Parathyroid adenoma (tissue), 2 donors: ENCODE measurements at regions not wholly inside any gene's neighbourhood (a gene's known extent, or its start where the extent isn't known, plus 50 kb on each side); places are given as distances from the start of the nearest gene placed in this dataset.

Experiments used
- H2AFZ ChIP-seq: fragments of 300-600 bp; sonication (generic); one replicate; pipeline ENCODE4 v1.7.0; 2017; ENCODE audit warnings: antibody characterized with exemption, mild to moderate bottlenecking
- H3K27ac ChIP-seq: fragments of 300-600 bp; sonication (generic); one replicate; pipeline ENCODE4 v1.7.0; 2017
- H3K27me3 ChIP-seq: fragments of 300-600 bp; sonication (generic); one replicate; pipeline ENCODE4 v1.7.0; 2017; ENCODE audit warnings: low read length; ENCODE audit not compliant: control insufficient read depth, insufficient read depth
- H3K36me3 ChIP-seq: fragments of 300-600 bp; sonication (generic); one replicate; pipeline ENCODE4 v1.7.0; 2017; ENCODE audit warnings: low read length; ENCODE audit not compliant: control insufficient read depth, insufficient read depth
- H3K4me1 ChIP-seq: fragments of 300-600 bp; sonication (generic); one replicate; pipeline ENCODE4 v1.7.0; 2017; ENCODE audit warnings: control low read depth
- H3K4me2 ChIP-seq: fragments of 300-600 bp; sonication (generic); one replicate; pipeline ENCODE4 v1.7.0; 2017; ENCODE audit warnings: low read length
- H3K4me3 ChIP-seq: fragments of 300-600 bp; sonication (generic); one replicate; pipeline ENCODE4 v1.7.0; 2017; ENCODE audit warnings: low read depth, low read length
- H3K79me2 ChIP-seq: fragments of 300-600 bp; sonication (generic); one replicate; pipeline ENCODE4 v1.7.0; 2017; ENCODE audit warnings: control low read depth
- H3K9ac ChIP-seq: fragments of 300-600 bp; sonication (generic); one replicate; pipeline ENCODE4 v1.7.0; 2017; ENCODE audit warnings: mild to moderate bottlenecking
- H3K9me3 ChIP-seq: fragments of 300-600 bp; sonication (generic); one replicate; pipeline ENCODE4 v1.7.0; 2017; ENCODE audit warnings: low read length; ENCODE audit not compliant: control insufficient read depth
- TF ChIP-seq, protein P1 (sequence below): fragments of 300-600 bp; sonication (generic); IDR thresholded peaks from one replicate; pipeline ENCODE4 v1.7.0; 2017; ENCODE audit warnings: antibody characterized with exemption, mild to moderate bottlenecking
- donor health status: primary hyperparathyroidism.

DNA sequence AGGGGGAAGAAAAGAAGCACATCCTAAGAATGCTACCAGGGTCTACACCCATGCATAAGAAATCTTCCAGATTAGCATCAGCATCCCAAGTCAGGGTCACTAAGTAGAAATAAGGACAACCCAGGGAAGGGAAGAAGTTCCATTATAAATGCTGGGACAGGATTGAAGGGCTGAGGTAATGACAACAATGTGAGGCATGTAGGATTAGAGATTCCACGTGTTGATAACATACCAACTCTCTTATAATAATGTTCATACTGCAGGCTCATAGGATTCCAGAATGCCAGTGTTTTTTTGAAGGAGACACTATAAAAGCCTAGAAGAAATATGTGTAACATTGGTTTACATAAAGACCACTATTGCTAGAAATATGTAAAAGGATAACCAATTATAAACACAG lies 201.2 kb downstream of the MID1IP1 start:
- no peak overlapping the region for H3K9ac ChIP-seq
- no peak overlapping the region for H3K27ac ChIP-seq
- no peaks in the 10 kb centered on the region for H3K36me3 ChIP-seq
- no peaks in the 10 kb centered on the region for H3K9me3 ChIP-seq
- no peak overlapping the region for H3K4me2 ChIP-seq
- H3K79me2 ChIP-seq: no peaks in the 10 kb centered on the region
- H2AFZ ChIP-seq: no peak overlapping the region
- H3K27me3 ChIP-seq: no peaks in the 10 kb centered on the region
- no peak overlapping the region for H3K4me3 ChIP-seq
- TF ChIP-seq, protein P1, sequence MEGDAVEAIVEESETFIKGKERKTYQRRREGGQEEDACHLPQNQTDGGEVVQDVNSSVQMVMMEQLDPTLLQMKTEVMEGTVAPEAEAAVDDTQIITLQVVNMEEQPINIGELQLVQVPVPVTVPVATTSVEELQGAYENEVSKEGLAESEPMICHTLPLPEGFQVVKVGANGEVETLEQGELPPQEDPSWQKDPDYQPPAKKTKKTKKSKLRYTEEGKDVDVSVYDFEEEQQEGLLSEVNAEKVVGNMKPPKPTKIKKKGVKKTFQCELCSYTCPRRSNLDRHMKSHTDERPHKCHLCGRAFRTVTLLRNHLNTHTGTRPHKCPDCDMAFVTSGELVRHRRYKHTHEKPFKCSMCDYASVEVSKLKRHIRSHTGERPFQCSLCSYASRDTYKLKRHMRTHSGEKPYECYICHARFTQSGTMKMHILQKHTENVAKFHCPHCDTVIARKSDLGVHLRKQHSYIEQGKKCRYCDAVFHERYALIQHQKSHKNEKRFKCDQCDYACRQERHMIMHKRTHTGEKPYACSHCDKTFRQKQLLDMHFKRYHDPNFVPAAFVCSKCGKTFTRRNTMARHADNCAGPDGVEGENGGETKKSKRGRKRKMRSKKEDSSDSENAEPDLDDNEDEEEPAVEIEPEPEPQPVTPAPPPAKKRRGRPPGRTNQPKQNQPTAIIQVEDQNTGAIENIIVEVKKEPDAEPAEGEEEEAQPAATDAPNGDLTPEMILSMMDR: no peak
- H3K4me1 ChIP-seq: no peaks in the 10 kb centered on the region

DNA sequence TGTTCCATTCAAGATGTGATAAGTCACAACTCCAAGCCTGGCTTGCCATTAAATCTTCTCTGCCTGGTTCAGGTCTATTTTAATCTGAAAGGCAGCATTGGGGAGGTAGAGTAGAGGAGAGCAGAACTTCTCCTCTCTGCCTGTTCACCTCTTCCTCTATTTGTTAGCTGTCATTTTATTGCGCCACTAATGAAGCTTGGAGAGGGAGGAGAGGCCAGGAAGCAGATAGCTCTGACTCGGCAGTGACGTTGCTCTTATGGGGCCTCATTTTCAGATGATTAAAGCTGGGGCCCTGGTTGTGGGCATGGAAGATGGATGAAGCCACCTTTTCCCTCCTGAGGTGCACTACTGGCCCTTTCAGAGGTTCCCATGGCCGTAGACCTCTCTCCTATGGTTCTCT lies 207.3 kb downstream of the MID1IP1 start:
- Histone ChIP-seq H3K4me2 (no peak overlapping the region), H3K4me3 (no peak overlapping the region), H3K36me3 (no peaks in the 10 kb centered on the region), H3K9me3 (no peaks in the 10 kb centered on the region), H3K27me3 (no peaks in the 10 kb centered on the region), H3K4me1 (no peaks in the 10 kb centered on the region), H3K9ac (no peak overlapping the region), H3K79me2 (no peaks in the 10 kb centered on the region), H3K27ac (no peak overlapping the region), H2AFZ (no peak overlapping the region)
- TF ChIP-seq, protein P1: no peak

DNA sequence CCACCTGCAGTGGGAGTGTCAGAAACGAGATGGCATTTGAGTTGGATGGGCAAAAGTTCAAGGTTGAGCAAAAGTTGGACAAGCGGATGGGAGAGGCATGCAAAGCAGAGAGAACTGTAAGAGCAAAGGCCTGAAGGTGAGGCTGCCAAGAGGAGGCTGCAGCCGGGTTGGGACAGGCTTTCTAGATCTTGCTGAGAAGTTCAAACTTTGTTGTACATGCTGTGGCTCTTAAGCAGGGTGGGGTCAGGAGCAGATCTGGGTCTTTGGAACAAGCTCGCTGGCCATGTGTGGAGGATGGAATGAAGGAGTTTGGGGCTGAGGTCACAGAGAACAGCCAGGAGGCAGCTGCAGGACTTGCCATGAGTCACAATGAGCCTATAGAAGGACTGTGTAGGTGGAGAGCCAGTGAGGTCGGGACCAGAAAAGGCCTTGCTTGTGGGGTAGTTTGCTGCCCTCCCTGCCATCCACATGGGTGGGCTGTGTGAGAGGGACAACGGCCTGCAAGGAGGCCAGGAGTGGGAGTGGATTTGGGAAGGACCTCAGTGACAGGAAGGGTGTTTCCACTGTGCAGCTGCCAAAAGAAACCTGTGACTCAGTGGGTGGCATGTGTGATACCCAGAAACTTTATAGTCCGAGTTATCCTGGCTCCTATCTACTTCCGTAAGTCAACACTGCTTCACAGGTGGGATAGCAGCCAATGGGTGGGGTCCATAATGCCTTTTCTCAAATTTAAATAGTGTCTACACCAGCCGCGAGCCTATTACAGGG lies 210.4 kb downstream of the MID1IP1 start:
- Histone ChIP-seq H3K9ac (no peak overlapping the region), H3K4me2 (no peak overlapping the region), H3K36me3 (no peaks in the 10 kb centered on the region), H3K27ac (no peak overlapping the region), H3K79me2 (no peaks in the 10 kb centered on the region), H3K4me3 (no peak overlapping the region), H2AFZ (no peak overlapping the region), H3K9me3 (no peaks in the 10 kb centered on the region), H3K4me1 (no peaks in the 10 kb centered on the region), H3K27me3 (no peaks in the 10 kb centered on the region)
- TF ChIP-seq, protein P1: no peak

DNA sequence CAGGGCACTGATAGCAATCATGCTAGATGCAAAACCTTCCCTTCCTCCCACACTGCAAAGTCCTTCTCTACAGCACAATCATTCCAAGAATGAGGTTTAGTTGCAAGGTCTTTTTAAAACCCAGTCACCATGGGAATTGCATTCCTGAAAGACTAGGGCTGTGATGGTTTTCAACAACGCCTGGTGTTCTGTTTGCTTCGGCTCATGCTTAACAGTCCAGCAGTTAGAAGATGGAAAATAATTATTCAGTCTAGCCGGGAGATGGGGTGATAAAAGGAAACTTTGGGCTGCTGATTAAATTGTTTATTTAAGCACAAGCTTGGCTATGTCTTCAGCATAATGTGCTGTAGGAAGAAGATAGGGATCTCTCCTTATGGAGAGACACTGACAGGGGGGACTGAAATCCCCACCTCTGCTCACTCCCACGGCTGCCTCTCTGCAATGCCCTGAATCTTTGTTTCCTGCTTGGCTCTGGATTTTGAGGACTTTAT lies 211.4 kb downstream of the MID1IP1 start:
- no peak overlapping the region for H3K9ac ChIP-seq
- no peaks in the 10 kb centered on the region for H3K4me1 ChIP-seq
- no peaks in the 10 kb centered on the region for H3K79me2 ChIP-seq
- no peak overlapping the region for H3K4me2 ChIP-seq
- H3K9me3 ChIP-seq: no peaks in the 10 kb centered on the region
- H3K36me3 ChIP-seq: no peaks in the 10 kb centered on the region
- no peak overlapping the region for H3K4me3 ChIP-seq
- no peaks in the 10 kb centered on the region for H3K27me3 ChIP-seq
- no peak overlapping the region for H2AFZ ChIP-seq
- no peak overlapping the region for H3K27ac ChIP-seq
- TF ChIP-seq, protein P1: no peak

DNA sequence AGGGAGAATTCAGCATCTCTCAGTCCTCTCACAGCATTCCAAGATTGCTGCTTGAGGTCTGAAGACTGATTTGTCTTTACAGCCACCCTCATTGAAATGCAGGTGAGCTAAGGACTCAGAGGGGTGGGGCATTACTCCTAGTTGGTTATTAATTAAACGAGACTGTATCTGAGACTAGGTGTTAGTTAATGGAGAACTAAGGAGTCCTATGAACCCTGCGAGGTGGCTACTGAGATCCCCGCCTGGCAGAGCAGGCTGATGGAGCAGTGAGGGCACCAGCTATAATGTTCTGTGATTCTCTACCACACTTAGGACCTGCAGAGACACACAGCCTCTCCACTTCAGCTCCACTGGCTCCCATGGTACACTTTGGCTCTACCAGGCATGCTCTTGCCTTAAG lies 215.3 kb downstream of the MID1IP1 start:
- Histone ChIP-seq H2AFZ (no peak overlapping the region), H3K4me1 (no peaks in the 10 kb centered on the region), H3K9ac (no peak overlapping the region), H3K4me3 (no peak overlapping the region), H3K36me3 (no peaks in the 10 kb centered on the region), H3K27ac (no peak overlapping the region), H3K27me3 (no peaks in the 10 kb centered on the region), H3K9me3 (no peaks in the 10 kb centered on the region), H3K4me2 (no peak overlapping the region), H3K79me2 (no peaks in the 10 kb centered on the region)
- TF ChIP-seq, protein P1: no peak
